GM12873 (cell line): ENCODE measurements at regions not wholly inside any gene's neighbourhood (a gene's known extent, or its start where the extent isn't known, plus 50 kb on each side); places are given as distances from the start of the nearest gene placed in this dataset.

Experiments
- TF ChIP-seq, protein P1 (sequence below): IDR thresholded peaks from 2 replicates; pipeline ENCODE4 v1.5.1; 2012; ENCODE audit warnings: low read depth, mild to moderate bottlenecking, moderate library complexity, low read length, control low read depth; ENCODE audit not compliant: insufficient read depth; ENCODE audit errors: missing control alignments

DNA sequence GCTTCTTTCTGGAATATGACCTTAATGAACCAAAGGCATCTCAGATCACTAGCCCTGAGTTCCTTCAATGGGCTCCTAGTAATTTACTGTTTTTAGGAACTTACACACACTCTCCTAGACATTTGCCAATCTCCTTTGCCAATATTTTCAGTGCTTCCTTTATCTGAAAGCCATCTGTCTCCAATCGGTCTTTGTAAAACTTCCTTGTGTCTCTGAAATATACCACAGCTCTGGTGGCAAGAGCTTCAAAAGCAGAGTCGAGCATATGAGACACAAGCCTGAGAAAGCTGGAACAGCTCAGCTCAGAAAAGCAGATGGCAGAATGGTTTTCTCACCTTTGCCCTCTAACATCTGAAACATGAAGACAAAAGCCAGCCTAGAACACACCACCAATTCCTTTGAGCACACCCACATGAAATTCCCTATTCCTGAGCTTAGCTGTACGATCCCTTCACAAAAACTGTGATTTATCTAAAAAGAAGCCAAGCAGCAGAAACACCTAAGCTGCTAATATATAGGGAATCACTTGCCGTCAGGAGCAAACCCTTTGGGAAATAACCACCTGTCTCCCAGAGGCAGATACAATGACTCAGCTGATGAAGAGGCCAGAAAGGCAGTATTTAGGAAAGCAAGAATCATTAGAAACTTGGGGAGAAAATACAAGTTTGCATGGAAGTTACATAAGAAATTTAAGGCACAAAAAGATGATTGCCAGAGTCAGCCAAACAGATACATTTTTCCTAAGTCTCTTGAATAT lies 70.2 kb upstream of the ANK3 start:
- TF ChIP-seq, protein P1, sequence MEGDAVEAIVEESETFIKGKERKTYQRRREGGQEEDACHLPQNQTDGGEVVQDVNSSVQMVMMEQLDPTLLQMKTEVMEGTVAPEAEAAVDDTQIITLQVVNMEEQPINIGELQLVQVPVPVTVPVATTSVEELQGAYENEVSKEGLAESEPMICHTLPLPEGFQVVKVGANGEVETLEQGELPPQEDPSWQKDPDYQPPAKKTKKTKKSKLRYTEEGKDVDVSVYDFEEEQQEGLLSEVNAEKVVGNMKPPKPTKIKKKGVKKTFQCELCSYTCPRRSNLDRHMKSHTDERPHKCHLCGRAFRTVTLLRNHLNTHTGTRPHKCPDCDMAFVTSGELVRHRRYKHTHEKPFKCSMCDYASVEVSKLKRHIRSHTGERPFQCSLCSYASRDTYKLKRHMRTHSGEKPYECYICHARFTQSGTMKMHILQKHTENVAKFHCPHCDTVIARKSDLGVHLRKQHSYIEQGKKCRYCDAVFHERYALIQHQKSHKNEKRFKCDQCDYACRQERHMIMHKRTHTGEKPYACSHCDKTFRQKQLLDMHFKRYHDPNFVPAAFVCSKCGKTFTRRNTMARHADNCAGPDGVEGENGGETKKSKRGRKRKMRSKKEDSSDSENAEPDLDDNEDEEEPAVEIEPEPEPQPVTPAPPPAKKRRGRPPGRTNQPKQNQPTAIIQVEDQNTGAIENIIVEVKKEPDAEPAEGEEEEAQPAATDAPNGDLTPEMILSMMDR = no peak

DNA sequence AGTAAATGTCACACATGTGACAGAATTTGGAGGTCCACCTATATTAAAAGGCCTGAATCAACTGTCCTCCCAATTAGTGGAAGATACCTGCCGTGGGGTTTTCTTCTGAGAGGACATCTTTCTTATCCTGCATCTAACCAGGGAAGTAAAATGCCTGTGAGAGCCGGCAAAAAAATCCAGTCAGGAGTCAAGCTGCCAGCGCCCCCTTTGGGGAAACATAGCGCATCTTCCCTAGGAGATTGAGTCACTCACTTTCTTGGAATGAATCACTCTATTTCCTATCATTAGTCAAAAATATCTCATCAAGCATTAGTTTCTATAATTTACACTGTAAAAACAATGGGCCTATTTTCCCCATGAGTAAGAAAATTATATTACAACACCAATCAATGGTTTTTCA lies 66.4 kb upstream of the ANK3 start:
- TF ChIP-seq, protein P1 = no peak

DNA sequence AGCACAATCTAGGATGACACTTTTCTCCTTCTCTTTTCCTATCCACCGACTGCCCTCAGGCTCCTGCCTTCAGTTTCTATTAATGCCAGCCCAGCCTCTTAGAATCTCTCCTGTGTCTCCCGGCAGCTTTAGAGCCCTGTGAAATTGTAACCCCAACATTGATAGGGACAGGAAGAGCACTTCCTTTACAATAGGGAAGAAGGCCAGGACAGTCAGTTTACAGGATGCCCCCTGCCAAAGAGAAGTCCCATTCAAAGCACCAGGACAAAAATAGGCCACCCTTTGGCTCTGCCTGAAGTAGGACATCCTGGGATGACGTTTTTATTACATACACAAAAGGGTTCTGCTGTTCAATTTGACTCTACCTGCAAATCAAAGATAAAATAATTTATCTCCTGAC lies 64.7 kb upstream of the ANK3 start:
- TF ChIP-seq, protein P1 = no peak

DNA sequence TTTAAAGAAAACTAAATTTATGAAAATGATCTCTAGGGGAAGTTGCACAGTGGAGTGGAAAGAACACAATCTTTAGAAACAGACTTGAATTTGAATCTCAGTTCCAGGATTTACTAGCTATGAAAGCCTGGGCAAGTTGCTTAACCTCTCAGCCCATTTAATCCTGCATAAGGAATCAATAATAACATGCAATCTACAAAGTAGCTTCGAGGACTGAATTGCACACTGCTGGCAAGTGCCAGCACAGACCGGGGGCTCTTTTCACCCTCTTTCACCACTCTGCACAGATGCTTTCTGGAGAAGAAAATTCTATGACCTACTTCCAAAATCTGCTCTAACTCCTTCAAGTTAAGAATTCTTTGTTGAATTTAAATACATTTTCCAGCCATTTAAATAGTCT lies 63.4 kb upstream of the ANK3 start:
- TF ChIP-seq, protein P1 = no peak

DNA sequence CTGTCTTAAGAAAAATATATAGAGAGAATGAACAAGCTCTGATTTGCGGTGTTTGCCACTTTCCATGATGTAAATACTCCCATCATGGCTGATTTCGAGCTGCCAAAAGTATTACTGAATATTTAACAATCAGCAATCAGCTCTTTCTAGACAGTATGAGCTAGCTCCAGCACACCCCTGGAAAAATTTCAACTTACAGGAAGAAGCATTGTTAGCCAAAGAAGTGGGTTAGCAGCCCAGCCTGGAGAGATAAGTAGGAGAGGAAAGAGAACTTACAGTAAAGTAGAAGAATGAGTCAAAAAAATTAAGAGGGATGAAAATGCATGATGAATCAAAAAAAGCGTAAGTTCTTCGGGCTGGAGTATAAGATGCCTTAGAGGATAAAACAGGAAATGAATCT lies 60.6 kb upstream of the ANK3 start:
- TF ChIP-seq, protein P1 = no peak

DNA sequence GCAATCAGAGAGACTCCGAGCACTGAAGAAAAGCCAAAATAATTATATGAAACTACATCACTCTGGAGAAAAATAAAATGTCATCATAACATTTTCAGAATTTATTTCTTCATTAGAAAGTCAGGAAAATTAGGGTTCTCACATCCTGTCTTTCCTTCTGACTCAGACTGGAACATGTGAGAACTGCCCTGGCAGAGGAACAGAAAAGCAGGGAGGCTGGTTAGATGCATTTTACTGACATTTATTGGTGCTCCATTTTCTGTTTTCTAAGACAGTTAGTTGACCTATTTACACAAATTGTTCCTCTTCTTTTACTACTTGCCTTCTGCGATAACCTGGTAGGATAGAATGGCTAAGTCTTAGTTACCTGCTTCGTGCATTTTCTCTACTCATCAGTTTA lies 58.6 kb upstream of the ANK3 start:
- TF ChIP-seq, protein P1 = no peak

DNA sequence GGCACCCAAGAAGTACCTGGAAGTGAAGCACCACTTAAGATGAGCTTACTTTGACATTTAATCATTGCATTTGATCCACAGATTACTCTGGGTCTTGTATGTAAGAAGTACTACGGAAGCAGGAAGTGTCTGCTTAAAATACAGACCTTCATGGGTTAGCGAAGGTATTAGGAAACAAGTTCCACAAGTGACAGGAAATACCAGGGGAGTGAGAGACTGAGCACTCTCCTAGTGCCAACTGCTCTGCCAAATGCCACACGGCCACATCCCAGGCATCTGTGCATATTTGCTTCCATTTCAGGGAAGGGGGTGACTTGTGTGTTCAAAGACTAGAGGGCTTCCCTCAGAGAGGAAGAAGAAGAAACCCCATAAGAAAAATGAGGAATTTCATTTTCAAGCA lies 57.2 kb upstream of the ANK3 start:
- TF ChIP-seq, protein P1 = no peak
